ENCODE measurements at regions not wholly inside any gene's neighbourhood (a gene's known extent, or its start where the extent isn't known, plus 50 kb on each side); places are given as distances from the start of the nearest gene placed in this dataset.
"Not testable (repeated sequence)": the region's sequence is repeated elsewhere in the genome, so short reads cannot be mapped to it uniquely, and the experiment has no call there.

DNA sequence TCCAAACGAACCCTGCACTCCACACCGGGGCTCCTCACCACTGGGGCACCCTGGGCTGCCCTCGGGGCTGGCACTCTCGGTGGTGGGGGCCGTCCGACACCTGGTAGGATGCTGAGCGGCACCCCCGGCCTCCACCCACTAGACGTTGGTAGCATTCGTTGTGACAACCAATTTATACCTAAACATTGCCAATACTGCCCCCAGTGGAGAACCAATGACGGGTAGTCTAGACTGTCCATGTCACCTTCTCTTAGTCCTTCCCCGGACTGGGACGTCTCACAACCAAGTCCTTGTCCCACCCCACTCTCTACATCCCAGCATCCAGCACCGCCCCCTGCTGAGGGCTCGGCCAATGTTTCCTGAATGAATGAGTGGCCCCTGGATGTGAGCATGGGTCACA, 246.8 kb upstream of the ANKRD20A1 start:
- TF ChIP-seq, protein P1, sequence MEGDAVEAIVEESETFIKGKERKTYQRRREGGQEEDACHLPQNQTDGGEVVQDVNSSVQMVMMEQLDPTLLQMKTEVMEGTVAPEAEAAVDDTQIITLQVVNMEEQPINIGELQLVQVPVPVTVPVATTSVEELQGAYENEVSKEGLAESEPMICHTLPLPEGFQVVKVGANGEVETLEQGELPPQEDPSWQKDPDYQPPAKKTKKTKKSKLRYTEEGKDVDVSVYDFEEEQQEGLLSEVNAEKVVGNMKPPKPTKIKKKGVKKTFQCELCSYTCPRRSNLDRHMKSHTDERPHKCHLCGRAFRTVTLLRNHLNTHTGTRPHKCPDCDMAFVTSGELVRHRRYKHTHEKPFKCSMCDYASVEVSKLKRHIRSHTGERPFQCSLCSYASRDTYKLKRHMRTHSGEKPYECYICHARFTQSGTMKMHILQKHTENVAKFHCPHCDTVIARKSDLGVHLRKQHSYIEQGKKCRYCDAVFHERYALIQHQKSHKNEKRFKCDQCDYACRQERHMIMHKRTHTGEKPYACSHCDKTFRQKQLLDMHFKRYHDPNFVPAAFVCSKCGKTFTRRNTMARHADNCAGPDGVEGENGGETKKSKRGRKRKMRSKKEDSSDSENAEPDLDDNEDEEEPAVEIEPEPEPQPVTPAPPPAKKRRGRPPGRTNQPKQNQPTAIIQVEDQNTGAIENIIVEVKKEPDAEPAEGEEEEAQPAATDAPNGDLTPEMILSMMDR (IDR thresholded peaks at IDR 0.05) = not testable (repeated sequence)
- TF ChIP-seq POLR2A (IDR thresholded peaks at IDR 0.05) = not testable (repeated sequence)
